Natural killer cell (primary cell): ENCODE measurements at regions not wholly inside any gene's neighbourhood (a gene's known extent, or its start where the extent isn't known, plus 50 kb on each side); places are given as distances from the start of the nearest gene placed in this dataset.

Experiments
- ATAC-seq, 3 donors: fragments of 150-1000 bp in 2 of 3; fragments of 200-7000 bp in 1 of 3; cut with Tn5 transposase; 1 replicate in 1 of 3; 2 replicates in 2 of 3; pipeline ENCODE4 v1.10.0; 2021; ENCODE audit warnings: mild to moderate bottlenecking in 2 of 3, moderate library complexity in 2 of 3
- DNase-seq, 2 donors: peaks; one replicate each; pipeline versions ENCODE4 v3.0.0 to v3.0.0-alpha.2; 2013 to 2021; ENCODE audit warnings: mixed read lengths in 1 of 2
- H3K27ac ChIP-seq: one replicate; pipeline ENCODE4 v1.5.1; 2013; ENCODE audit warnings: mild to moderate bottlenecking, low read length
- H3K27me3 ChIP-seq: one replicate; pipeline ENCODE4 v1.6.1; 2013; ENCODE audit warnings: low read length; ENCODE audit not compliant: control insufficient read depth, insufficient read depth
- H3K36me3 ChIP-seq: one replicate; pipeline ENCODE4 v1.6.1; 2013; ENCODE audit warnings: low read length; ENCODE audit not compliant: control insufficient read depth, insufficient read depth
- H3K4me1 ChIP-seq: one replicate; pipeline ENCODE4 v1.6.1; 2013; ENCODE audit warnings: low read length; ENCODE audit not compliant: control insufficient read depth, insufficient read depth
- H3K4me3 ChIP-seq: one replicate; pipeline ENCODE4 v1.5.1; 2013; ENCODE audit warnings: low read length
- H3K9me3 ChIP-seq: one replicate; pipeline ENCODE4 v1.6.1; 2013; ENCODE audit warnings: low read length; ENCODE audit not compliant: control insufficient read depth, insufficient read depth
- H3K27ac Mint-ChIP-seq, 2 donors: one replicate each; pipeline ENCODE4 v1.8.0; 2022; ENCODE audit warnings: mild to moderate bottlenecking in 2 of 2, mixed read lengths in 2 of 2, moderate library complexity in 1 of 2
- H3K27me3 Mint-ChIP-seq, 2 donors: one replicate each; pipeline ENCODE4 v1.8.0; 2022; ENCODE audit warnings: low read depth in 2 of 2, mixed read lengths in 2 of 2
- H3K36me3 Mint-ChIP-seq: one replicate; pipeline ENCODE4 v1.8.0; 2022; ENCODE audit warnings: mixed read lengths
- H3K4me1 Mint-ChIP-seq, 2 donors: one replicate each; pipeline ENCODE4 v1.8.0; 2022; ENCODE audit warnings: mixed read lengths in 2 of 2
- H3K4me3 Mint-ChIP-seq: one replicate; pipeline ENCODE4 v1.8.0; 2022; ENCODE audit warnings: mild to moderate bottlenecking, moderate library complexity, mixed read lengths
- H3K9me3 Mint-ChIP-seq, 2 donors: one replicate each; pipeline ENCODE4 v1.8.0; 2022; ENCODE audit warnings: mixed read lengths in 2 of 2
- WGBS: methylation state at CpG from one replicate; pipeline ENCODE4 v1.1.7; 2013; ENCODE audit warnings: missing lambda C conversion rate; ENCODE audit not compliant: insufficient coverage; 5-methylcytosine and 5-hydroxymethylcytosine counted together
- intact Hi-C: fragments of 100-400 bp; cut with micrococcal nuclease; formaldehyde crosslinking; loops from one replicate; pipeline ENCODE4 v1.14.2; 2022
- TF ChIP-seq, protein P1 (sequence below): fragments of 200-600 bp; IDR thresholded peaks from one replicate; pipeline ENCODE4 v1.8.0; 2022; ENCODE audit warnings: antibody characterized with exemption

GRCh38 chr2:216951171-216951570, 91.3 kb upstream of the TNP1 start:
- H3K9me3 Mint-ChIP-seq: peaks cover 4 to 10% of the 10 kb centered on the region in 2 donors
- Histone ChIP-seq H3K9me3 (peaks cover 2% of the 10 kb centered on the region), H3K27me3 (no peaks in the 10 kb centered on the region), H3K4me1 (no peaks in the 10 kb centered on the region), H3K4me3 (no peak overlapping the region), H3K27ac (no peak overlapping the region), H3K36me3 (no peaks in the 10 kb centered on the region)
- peaks cover 11 to 14% of the 10 kb centered on the region in 2 donors for H3K27me3 Mint-ChIP-seq
- no peak for DNase-seq
- peaks cover 7% of the 10 kb centered on the region for H3K36me3 Mint-ChIP-seq
- TF ChIP-seq, protein P1, sequence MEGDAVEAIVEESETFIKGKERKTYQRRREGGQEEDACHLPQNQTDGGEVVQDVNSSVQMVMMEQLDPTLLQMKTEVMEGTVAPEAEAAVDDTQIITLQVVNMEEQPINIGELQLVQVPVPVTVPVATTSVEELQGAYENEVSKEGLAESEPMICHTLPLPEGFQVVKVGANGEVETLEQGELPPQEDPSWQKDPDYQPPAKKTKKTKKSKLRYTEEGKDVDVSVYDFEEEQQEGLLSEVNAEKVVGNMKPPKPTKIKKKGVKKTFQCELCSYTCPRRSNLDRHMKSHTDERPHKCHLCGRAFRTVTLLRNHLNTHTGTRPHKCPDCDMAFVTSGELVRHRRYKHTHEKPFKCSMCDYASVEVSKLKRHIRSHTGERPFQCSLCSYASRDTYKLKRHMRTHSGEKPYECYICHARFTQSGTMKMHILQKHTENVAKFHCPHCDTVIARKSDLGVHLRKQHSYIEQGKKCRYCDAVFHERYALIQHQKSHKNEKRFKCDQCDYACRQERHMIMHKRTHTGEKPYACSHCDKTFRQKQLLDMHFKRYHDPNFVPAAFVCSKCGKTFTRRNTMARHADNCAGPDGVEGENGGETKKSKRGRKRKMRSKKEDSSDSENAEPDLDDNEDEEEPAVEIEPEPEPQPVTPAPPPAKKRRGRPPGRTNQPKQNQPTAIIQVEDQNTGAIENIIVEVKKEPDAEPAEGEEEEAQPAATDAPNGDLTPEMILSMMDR: no peak
- peaks cover 10 to 14% of the 10 kb centered on the region in 2 donors for H3K4me1 Mint-ChIP-seq
- WGBS: 78% methylated on average over 4 of the region's 4 CpGs
- intact Hi-C loops: no loop called here
- no peak overlapping the region for H3K27ac Mint-ChIP-seq
- no peak for ATAC-seq
- no peak overlapping the region for H3K4me3 Mint-ChIP-seq

DNA sequence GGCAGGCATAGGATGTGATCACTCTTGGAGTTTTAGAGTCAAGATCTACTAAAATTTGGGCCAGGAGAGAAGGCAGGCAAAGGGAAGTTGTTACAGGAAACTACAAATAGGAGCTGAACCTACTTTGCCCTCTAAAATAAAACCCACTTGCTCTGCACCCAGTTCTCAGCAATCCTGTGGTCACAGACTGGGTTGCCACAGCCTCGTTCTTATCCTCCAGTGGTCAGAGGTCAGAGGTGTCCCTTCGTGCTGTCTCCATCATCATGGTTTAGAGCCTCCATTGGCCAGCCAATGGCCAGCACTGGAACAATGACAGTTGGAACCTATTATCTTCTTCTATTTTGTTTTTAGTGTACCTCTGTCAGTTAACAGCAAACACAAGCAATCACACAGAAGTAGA, 90.7 kb upstream of the TNP1 start:
- H3K4me3 ChIP-seq: no peak overlapping the region
- 11% methylated on average over 2 of the region's 2 CpGs for WGBS
- no peak overlapping the region for H3K27ac ChIP-seq
- TF ChIP-seq, protein P1: no peak
- no peaks in the 10 kb centered on the region for H3K4me1 ChIP-seq
- peaks cover 2% of the 10 kb centered on the region for H3K9me3 ChIP-seq
- peaks cover 10 to 14% of the 10 kb centered on the region in 2 donors for H3K4me1 Mint-ChIP-seq
- no peak for DNase-seq
- H3K4me3 Mint-ChIP-seq: no peak overlapping the region
- no peak for ATAC-seq
- H3K27me3 Mint-ChIP-seq: peaks cover 11 to 14% of the 10 kb centered on the region in 2 donors
- no peaks in the 10 kb centered on the region for H3K36me3 ChIP-seq
- intact Hi-C loops: no loop called here
- no peak overlapping the region for H3K27ac Mint-ChIP-seq
- H3K9me3 Mint-ChIP-seq: peaks cover 4 to 10% of the 10 kb centered on the region in 2 donors
- no peaks in the 10 kb centered on the region for H3K27me3 ChIP-seq
- H3K36me3 Mint-ChIP-seq: peaks cover 7% of the 10 kb centered on the region

- Mint-ChIP-seq H3K27me3 (peaks cover 11 to 13% of the 10 kb centered on the region in 2 donors), H3K4me3 (no peak overlapping the region), H3K4me1 (peaks cover 10 to 14% of the 10 kb centered on the region in 2 donors), H3K9me3 (peaks cover 4 to 10% of the 10 kb centered on the region in 2 donors), H3K27ac (no peak overlapping the region), H3K36me3 (peaks cover 7% of the 10 kb centered on the region)
- ATAC-seq (no peak), DNase-seq (no peak)
- Histone ChIP-seq H3K27me3 (no peaks in the 10 kb centered on the region), H3K36me3 (no peaks in the 10 kb centered on the region), H3K27ac (no peak overlapping the region), H3K9me3 (peaks cover 2% of the 10 kb centered on the region), H3K4me3 (no peak overlapping the region), H3K4me1 (no peaks in the 10 kb centered on the region)
- 65% methylated on average over 11 of the region's 12 CpGs for WGBS
- TF ChIP-seq, protein P1: no peak
- intact Hi-C loops: no loop called here
These were observed 90.0 kb upstream of the TNP1 start for GRCh38 chr2:216949700-216950413.

DNA sequence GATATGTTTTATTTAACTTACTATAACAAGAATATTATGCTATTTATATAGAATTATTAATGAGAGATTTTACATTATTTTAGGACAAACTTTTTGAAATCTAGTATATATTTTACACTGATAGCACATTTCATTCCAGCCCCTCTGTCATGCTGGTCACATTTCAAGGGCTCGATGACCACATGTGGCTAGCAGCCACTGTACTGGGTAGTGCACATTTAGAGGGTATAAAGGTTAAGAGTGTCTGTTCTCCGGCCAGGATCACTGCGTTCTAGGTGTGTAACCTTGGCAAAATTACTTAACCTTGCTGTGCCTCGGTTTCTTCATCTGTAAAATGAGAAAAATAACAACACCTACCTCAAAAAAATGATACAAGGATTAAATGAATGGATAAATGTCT, 87.2 kb upstream of the TNP1 start:
- no peak for DNase-seq

More for the DNA sequence above, 87.2 kb upstream of the TNP1 start:
- Mint-ChIP-seq H3K4me3 (no peak overlapping the region), H3K4me1 (peaks cover 10 to 18% of the 10 kb centered on the region in 2 donors), H3K36me3 (no peaks in the 10 kb centered on the region), H3K9me3 (no peaks in the 10 kb centered on the region), H3K27ac (no peak overlapping the region), H3K27me3 (peaks cover 4 to 8% of the 10 kb centered on the region in 2 donors)
- 92% methylated on average over 3 of the region's 4 CpGs for WGBS
- H3K27me3 ChIP-seq: no peaks in the 10 kb centered on the region
- ATAC-seq: no peak
- TF ChIP-seq, protein P1: no peak
- no peaks in the 10 kb centered on the region for H3K9me3 ChIP-seq
- no peak overlapping the region for H3K4me3 ChIP-seq
- intact Hi-C loops: no loop called here
- no peaks in the 10 kb centered on the region for H3K4me1 ChIP-seq
- H3K27ac ChIP-seq: no peak overlapping the region
- no peaks in the 10 kb centered on the region for H3K36me3 ChIP-seq
